ENCODE measurements at regions not wholly inside any gene's neighbourhood (a gene's known extent, or its start where the extent isn't known, plus 50 kb on each side); places are given as distances from the start of the nearest gene placed in this dataset.
A peak's percentile ranks its signal among the peaks of the same experiment; 100 is the strongest.

DNA sequence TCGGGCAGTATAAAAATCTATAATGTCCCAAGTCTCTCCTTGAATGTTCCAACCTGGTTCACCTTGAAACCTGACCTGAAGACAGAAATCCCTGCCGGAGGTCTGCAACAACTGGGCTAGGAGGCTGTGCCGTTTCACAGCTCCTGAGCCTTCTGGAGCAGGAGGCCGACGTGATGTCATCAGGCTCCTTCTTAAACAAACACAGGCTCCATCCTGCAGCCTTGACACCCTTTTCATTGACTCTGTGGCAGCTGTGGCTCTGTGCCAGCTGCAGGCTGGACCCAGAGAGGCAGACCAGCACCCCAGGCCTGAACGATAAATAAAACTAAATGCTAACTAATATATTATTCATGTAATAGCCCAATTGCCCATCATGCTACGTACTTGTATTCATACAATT is 483.9 kb downstream of the CD83 start (continued):
- TF ChIP-seq, protein P1, sequence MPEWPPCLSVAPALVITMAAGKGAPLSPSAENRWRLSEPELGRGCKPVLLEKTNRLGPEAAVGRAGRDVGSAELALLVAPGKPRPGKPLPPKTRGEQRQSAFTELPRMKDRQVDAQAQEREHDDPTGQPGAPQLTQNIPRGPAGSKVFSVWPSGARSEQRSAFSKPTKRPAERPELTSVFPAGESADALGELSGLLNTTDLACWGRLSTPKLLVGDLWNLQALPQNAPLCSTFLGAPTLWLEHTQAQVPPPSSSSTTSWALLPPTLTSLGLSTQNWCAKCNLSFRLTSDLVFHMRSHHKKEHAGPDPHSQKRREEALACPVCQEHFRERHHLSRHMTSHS (tag by site-specific recombination; IDR thresholded peaks at IDR 0.05), result no peak
- TF ChIP-seq ZNF76 (tag by site-specific recombination; IDR thresholded peaks at IDR 0.05; ENCODE audit: borderline replicate concordance, low read depth), result no peak
- no peak for TF ChIP-seq ZNF521 (tag by site-specific recombination; IDR thresholded peaks at IDR 0.05)
- TF ChIP-seq ZNF571 (tag by site-specific recombination; IDR thresholded peaks at IDR 0.05), result no peak
- no peak for TF ChIP-seq HOXC10 (CRISPR knock-in tag; IDR thresholded peaks at IDR 0.05)
- TF ChIP-seq, protein P2, sequence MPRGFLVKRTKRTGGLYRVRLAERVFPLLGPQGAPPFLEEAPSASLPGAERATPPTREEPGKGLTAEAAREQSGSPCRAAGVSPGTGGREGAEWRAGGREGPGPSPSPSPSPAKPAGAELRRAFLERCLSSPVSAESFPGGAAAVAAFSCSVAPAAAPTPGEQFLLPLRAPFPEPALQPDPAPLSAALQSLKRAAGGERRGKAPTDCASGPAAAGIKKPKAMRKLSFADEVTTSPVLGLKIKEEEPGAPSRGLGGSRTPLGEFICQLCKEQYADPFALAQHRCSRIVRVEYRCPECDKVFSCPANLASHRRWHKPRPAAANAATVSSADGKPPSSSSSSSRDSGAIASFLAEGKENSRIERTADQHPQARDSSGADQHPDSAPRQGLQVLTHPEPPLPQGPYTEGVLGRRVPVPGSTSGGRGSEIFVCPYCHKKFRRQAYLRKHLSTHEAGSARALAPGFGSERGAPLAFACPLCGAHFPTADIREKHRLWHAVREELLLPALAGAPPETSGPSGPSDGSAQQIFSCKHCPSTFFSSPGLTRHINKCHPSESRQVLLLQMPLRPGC (tag by site-specific recombination; IDR thresholded peaks at IDR 0.05), result no peak
- no peak for TF ChIP-seq ZNF585B (tag by site-specific recombination; IDR thresholded peaks at IDR 0.05)
- TF ChIP-seq ZBTB7A (tag by site-specific recombination; IDR thresholded peaks at IDR 0.05; ENCODE audit: low read depth), result no peak
- TF ChIP-seq OSR2 (tag by site-specific recombination; IDR thresholded peaks at IDR 0.05), result peak; percentile 73
- TF ChIP-seq, protein P3, sequence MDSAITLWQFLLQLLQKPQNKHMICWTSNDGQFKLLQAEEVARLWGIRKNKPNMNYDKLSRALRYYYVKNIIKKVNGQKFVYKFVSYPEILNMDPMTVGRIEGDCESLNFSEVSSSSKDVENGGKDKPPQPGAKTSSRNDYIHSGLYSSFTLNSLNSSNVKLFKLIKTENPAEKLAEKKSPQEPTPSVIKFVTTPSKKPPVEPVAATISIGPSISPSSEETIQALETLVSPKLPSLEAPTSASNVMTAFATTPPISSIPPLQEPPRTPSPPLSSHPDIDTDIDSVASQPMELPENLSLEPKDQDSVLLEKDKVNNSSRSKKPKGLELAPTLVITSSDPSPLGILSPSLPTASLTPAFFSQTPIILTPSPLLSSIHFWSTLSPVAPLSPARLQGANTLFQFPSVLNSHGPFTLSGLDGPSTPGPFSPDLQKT (IDR thresholded peaks at IDR 0.05; ENCODE audit: borderline replicate concordance, low read depth, low read length), result no peak
- no peak for TF ChIP-seq ZNF169 (tag by site-specific recombination; IDR thresholded peaks at IDR 0.05)
- TF ChIP-seq, protein P4, sequence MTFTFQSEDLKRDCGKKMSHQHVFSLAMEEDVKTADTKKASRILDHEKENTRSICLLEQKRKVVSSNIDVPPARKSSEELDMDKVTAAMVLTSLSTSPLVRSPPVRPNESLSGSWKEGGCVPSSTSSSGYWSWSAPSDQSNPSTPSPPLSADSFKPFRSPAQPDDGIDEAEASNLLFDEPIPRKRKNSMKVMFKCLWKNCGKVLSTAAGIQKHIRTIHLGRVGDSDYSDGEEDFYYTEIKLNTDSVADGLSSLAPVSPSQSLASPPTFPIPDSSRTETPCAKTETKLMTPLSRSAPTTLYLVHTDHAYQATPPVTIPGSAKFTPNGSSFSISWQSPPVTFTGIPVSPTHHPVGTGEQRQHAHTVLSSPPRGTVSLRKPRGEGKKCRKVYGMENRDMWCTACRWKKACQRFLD (tag by site-specific recombination; IDR thresholded peaks at IDR 0.05), result no peak
- TF ChIP-seq BCL11A (tag by site-specific recombination; IDR thresholded peaks at IDR 0.05; ENCODE audit: low read depth), result no peak
- TF ChIP-seq RBAK (tag by site-specific recombination; IDR thresholded peaks at IDR 0.05), result no peak
- no peak for TF ChIP-seq ZNF664 (tag by site-specific recombination; IDR thresholded peaks at IDR 0.05)
- TF ChIP-seq, protein P5, sequence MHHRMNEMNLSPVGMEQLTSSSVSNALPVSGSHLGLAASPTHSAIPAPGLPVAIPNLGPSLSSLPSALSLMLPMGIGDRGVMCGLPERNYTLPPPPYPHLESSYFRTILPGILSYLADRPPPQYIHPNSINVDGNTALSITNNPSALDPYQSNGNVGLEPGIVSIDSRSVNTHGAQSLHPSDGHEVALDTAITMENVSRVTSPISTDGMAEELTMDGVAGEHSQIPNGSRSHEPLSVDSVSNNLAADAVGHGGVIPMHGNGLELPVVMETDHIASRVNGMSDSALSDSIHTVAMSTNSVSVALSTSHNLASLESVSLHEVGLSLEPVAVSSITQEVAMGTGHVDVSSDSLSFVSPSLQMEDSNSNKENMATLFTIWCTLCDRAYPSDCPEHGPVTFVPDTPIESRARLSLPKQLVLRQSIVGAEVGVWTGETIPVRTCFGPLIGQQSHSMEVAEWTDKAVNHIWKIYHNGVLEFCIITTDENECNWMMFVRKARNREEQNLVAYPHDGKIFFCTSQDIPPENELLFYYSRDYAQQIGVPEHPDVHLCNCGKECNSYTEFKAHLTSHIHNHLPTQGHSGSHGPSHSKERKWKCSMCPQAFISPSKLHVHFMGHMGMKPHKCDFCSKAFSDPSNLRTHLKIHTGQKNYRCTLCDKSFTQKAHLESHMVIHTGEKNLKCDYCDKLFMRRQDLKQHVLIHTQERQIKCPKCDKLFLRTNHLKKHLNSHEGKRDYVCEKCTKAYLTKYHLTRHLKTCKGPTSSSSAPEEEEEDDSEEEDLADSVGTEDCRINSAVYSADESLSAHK (tag by site-specific recombination; IDR thresholded peaks at IDR 0.05), result no peak
- TF ChIP-seq ZNF202 (tag by site-specific recombination; IDR thresholded peaks at IDR 0.05; ENCODE audit: borderline replicate concordance), result no peak
- TF ChIP-seq ZNF311 (tag by site-specific recombination; IDR thresholded peaks at IDR 0.05; ENCODE audit: borderline replicate concordance), result no peak
- no peak for TF ChIP-seq ZNF548 (tag by site-specific recombination; IDR thresholded peaks at IDR 0.05)
- no peak for TF ChIP-seq ZNF354C (tag by site-specific recombination; IDR thresholded peaks at IDR 0.05; ENCODE audit: borderline replicate concordance, low read depth)
- TF ChIP-seq SP3 (tag by site-specific recombination; IDR thresholded peaks at IDR 0.05), result no peak
- TF ChIP-seq ZNF629 (tag by site-specific recombination; IDR thresholded peaks at IDR 0.05), result peak; percentile 68
- no peak for TF ChIP-seq KLF9 (tag by site-specific recombination; IDR thresholded peaks at IDR 0.05; ENCODE audit: low read depth)
- no peak for TF ChIP-seq ZNF785 (tag by site-specific recombination; IDR thresholded peaks at IDR 0.05)
- TF ChIP-seq ZNF391 (tag by site-specific recombination; IDR thresholded peaks at IDR 0.05; ENCODE audit: borderline replicate concordance, low read depth), result no peak
- TF ChIP-seq, protein P6, sequence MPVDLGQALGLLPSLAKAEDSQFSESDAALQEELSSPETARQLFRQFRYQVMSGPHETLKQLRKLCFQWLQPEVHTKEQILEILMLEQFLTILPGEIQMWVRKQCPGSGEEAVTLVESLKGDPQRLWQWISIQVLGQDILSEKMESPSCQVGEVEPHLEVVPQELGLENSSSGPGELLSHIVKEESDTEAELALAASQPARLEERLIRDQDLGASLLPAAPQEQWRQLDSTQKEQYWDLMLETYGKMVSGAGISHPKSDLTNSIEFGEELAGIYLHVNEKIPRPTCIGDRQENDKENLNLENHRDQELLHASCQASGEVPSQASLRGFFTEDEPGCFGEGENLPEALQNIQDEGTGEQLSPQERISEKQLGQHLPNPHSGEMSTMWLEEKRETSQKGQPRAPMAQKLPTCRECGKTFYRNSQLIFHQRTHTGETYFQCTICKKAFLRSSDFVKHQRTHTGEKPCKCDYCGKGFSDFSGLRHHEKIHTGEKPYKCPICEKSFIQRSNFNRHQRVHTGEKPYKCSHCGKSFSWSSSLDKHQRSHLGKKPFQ (tag by site-specific recombination; IDR thresholded peaks at IDR 0.05), result no peak
- TF ChIP-seq ZNF155 (tag by site-specific recombination; IDR thresholded peaks at IDR 0.05), result no peak
- TF ChIP-seq ZNF621 (tag by site-specific recombination; IDR thresholded peaks at IDR 0.05), result no peak
- TF ChIP-seq ZNF10 (tag by site-specific recombination; IDR thresholded peaks at IDR 0.05), result no peak
- TF ChIP-seq OVOL3 (tag by site-specific recombination; IDR thresholded peaks at IDR 0.05), result no peak
- peak; percentile 51; the same call in 1 of the 2 replicates for TF ChIP-seq ZNF660 (tag by site-specific recombination; IDR thresholded peaks at IDR 0.05)
- TF ChIP-seq, protein P7, sequence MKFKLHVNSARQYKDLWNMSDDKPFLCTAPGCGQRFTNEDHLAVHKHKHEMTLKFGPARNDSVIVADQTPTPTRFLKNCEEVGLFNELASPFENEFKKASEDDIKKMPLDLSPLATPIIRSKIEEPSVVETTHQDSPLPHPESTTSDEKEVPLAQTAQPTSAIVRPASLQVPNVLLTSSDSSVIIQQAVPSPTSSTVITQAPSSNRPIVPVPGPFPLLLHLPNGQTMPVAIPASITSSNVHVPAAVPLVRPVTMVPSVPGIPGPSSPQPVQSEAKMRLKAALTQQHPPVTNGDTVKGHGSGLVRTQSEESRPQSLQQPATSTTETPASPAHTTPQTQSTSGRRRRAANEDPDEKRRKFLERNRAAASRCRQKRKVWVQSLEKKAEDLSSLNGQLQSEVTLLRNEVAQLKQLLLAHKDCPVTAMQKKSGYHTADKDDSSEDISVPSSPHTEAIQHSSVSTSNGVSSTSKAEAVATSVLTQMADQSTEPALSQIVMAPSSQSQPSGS (tag by site-specific recombination; IDR thresholded peaks at IDR 0.05; ENCODE audit: low read depth), result peak; percentile 56
- no peak for TF ChIP-seq SCRT2 (tag by site-specific recombination; IDR thresholded peaks at IDR 0.05)
